Activated CD8-positive, alpha-beta T cell treated with anti-CD3 and anti-CD28 coated beads, Interleukin-2, amount 10 ng/mL, durations not matched to agents 7 days and 5 days (primary cell): ENCODE measurements at regions not wholly inside any gene's neighbourhood (a gene's known extent, or its start where the extent isn't known, plus 50 kb on each side); places are given as distances from the start of the nearest gene placed in this dataset.

Experiments used
- ATAC-seq: fragments of 150-1000 bp; cut with Tn5 transposase; one replicate; pipeline ENCODE4 v1.10.0; 2021; ENCODE audit warnings: moderate library complexity
- CTCF ChIA-PET: fragments of 350-600 bp; sonication (Branson Sonifier 250); formaldehyde crosslinking; loops from one replicate; lab custom pipeline; 2021; ENCODE audit warnings: antibody characterized with exemption; lab: Charles Lee
- POLR2A ChIA-PET: fragments of 350-600 bp; sonication (Branson Sonifier 250); formaldehyde crosslinking; loops from one replicate; lab custom pipeline; 2021; ENCODE audit warnings: antibody characterized with exemption; lab: Charles Lee
- DNase-seq: peaks from one replicate; pipeline ENCODE4 v3.0.0-alpha.2; 2020
- H3K27ac Mint-ChIP-seq: one replicate; pipeline ENCODE4 v1.8.0; 2021; ENCODE audit warnings: mild to moderate bottlenecking, mixed read lengths
- H3K27me3 Mint-ChIP-seq: one replicate; pipeline ENCODE4 v1.8.0; 2021; ENCODE audit warnings: low read depth, mixed read lengths
- H3K36me3 Mint-ChIP-seq: one replicate; pipeline ENCODE4 v1.8.0; 2021; ENCODE audit warnings: low read depth, mixed read lengths
- H3K4me1 Mint-ChIP-seq: one replicate; pipeline ENCODE4 v1.8.0; 2021; ENCODE audit warnings: low read depth, mixed read lengths
- H3K4me3 Mint-ChIP-seq: one replicate; pipeline ENCODE4 v1.8.0; 2021; ENCODE audit warnings: mild to moderate bottlenecking, mixed read lengths
- H3K9me3 Mint-ChIP-seq: one replicate; pipeline ENCODE4 v1.8.0; 2022; ENCODE audit warnings: mixed read lengths; ENCODE audit not compliant: insufficient read depth

DNA sequence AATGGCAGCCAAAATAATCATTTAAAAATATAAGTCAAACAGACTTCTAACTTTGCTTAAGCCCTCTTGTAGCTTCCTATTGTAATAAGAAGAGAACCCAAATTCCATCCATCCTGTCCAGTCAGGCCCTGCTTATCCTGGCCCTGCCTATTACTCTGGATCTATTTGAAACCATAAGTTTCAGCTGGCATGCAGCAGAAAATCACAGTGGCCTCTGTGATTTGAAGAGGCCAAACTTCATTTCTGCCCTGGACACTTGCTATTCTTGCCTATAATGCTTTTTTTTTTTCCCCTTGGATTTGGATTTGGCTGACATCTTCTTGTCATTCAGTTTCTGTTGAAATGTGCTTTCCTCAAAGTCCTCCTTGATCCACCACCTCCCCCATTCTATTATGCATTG is 642.8 kb downstream of the USP25 start:
- ATAC-seq (no peak), DNase-seq (no peak)
- Mint-ChIP-seq H3K4me3 (no peak overlapping the region), H3K27ac (no peak overlapping the region), H3K27me3 (no peaks in the 10 kb centered on the region), H3K9me3 (peaks cover 3% of the 10 kb centered on the region), H3K4me1 (no peaks in the 10 kb centered on the region), H3K36me3 (no peaks in the 10 kb centered on the region)
- CTCF ChIA-PET, result no interaction called here
- POLR2A ChIA-PET, result no interaction called here

DNA sequence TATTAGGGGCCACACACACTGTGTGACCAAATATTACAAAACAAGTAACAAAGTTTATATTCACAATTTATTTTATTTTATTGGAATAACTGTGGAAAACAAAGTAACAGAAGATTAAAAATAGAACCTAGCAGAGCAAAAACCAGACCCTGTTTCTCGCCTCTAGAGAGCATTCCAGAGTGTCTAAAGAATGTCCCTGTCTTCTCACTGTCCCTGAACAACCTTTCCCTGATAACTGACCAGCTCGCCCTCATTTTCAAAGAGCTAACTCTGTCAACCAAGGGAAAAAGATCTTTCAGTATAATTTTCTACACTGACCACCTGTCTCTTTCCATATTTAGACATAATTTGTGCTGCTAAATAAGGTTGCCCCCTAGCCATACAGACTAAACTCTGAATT is 646.9 kb downstream of the USP25 start:
- H3K9me3 Mint-ChIP-seq, result peaks cover 3% of the 10 kb centered on the region
- ATAC-seq (no peak), DNase-seq (no peak)
- H3K4me3 Mint-ChIP-seq, result no peak overlapping the region
- H3K4me1 Mint-ChIP-seq, result no peaks in the 10 kb centered on the region
- H3K36me3 Mint-ChIP-seq, result no peaks in the 10 kb centered on the region
- no peak overlapping the region for H3K27ac Mint-ChIP-seq
- ChIA-PET CTCF (no interaction called here), POLR2A (no interaction called here)
- H3K27me3 Mint-ChIP-seq, result no peaks in the 10 kb centered on the region

DNA sequence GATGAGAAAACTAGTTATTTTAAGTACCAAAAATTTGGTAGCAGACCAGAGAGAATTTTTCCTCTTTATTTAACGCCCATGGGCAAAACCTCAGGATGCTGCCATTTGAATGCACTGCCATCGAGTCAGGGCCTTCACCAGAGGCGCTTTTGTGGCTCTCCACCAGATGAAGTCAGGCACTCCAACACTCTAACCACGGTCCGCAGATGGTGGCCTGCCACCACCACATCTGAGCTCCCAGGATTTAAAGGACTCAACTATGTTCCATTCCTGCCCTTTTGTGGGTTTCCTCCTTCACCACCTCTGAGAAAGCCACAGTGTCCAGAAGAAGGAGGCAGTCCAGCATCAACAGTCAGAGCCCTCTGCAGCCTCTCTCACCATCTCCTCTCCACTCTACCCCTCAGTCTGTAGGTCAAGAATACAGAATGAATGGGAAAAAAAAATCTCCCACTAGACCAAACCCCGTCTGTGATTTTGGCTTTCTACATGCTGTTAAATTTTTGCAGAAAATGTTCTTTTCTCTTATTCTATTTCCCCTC is 647.4 kb downstream of the USP25 start:
- POLR2A ChIA-PET, result no interaction called here
- no peaks in the 10 kb centered on the region for H3K4me1 Mint-ChIP-seq
- ATAC-seq (no peak), DNase-seq (no peak)
- no peak overlapping the region for H3K27ac Mint-ChIP-seq
- H3K27me3 Mint-ChIP-seq, result no peaks in the 10 kb centered on the region
- peaks cover 1% of the 10 kb centered on the region for H3K9me3 Mint-ChIP-seq
- CTCF ChIA-PET, result no interaction called here
- H3K36me3 Mint-ChIP-seq, result no peaks in the 10 kb centered on the region
- no peak overlapping the region for H3K4me3 Mint-ChIP-seq

DNA sequence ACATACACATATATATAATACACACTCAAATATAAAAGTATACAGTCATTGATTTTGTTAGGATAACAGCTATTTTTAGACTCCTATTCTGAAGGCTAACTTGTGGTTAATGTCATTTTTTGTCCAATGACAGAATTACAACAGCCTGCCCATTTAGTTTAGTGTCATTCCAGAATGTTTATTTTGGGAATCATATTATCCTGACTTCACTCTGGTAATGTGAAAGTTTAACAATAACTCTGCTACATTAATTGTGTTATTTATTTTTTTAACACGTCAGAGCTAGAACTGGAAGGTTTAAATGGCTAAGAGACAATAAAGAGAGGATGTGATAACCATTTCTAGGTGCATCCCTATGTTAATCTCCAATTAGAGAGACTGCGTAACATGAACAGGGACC is 648.1 kb downstream of the USP25 start:
- ChIA-PET CTCF (no interaction called here), POLR2A (no interaction called here)
- DNase-seq (no peak), ATAC-seq (no peak)
- Mint-ChIP-seq H3K27ac (no peak overlapping the region), H3K9me3 (no peaks in the 10 kb centered on the region), H3K36me3 (no peaks in the 10 kb centered on the region), H3K4me3 (no peak overlapping the region), H3K27me3 (no peaks in the 10 kb centered on the region), H3K4me1 (no peaks in the 10 kb centered on the region)

DNA sequence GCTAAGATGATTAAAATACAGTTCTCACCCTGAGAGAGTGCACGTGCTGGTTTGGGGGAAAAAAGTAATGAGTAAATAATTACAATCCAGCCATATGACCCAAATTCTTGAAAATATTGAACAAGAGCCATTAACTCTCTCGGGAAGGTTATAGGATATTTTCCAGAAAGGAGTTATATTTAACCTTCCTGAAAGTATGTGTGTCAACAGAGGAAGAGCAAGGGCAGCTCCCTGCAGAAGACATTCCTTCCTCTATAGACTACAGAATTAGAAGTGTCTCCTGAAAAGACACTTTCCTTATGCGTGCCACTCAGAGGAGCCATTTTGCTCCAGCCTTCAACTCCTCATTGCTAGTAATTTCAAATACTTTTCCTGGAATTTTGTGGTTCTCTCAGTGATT is 648.7 kb downstream of the USP25 start:
- no peak overlapping the region for H3K27ac Mint-ChIP-seq
- H3K27me3 Mint-ChIP-seq, result no peaks in the 10 kb centered on the region
- ChIA-PET CTCF (no interaction called here), POLR2A (no interaction called here)
- no peaks in the 10 kb centered on the region for H3K9me3 Mint-ChIP-seq
- H3K36me3 Mint-ChIP-seq, result no peaks in the 10 kb centered on the region
- no peak overlapping the region for H3K4me3 Mint-ChIP-seq
- H3K4me1 Mint-ChIP-seq, result no peaks in the 10 kb centered on the region
- ATAC-seq, result no peak
- DNase-seq, result no peak

DNA sequence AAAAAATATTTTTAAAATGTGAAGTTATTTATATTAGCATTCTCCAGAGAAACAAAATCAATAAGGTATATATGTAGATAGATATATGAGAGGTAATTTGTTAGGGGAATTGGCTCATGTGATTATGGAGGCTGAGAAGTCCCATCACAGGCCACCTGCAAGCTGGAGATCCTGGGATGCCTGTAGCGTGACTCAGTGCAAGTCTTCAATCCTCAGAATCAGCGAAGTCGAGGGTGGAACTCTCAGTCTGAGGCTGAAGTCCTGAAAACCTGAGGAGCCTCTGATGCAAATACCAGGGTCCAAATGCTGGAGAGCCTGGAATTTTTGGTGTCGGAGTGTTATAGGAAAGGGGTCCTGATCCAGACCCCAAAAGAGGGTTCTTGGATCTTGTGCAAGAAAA is 658.5 kb downstream of the USP25 start:
- CTCF ChIA-PET, result no interaction called here
- Mint-ChIP-seq H3K36me3 (no peaks in the 10 kb centered on the region), H3K4me3 (no peak overlapping the region), H3K27me3 (no peaks in the 10 kb centered on the region), H3K9me3 (no peaks in the 10 kb centered on the region), H3K4me1 (no peaks in the 10 kb centered on the region), H3K27ac (no peak overlapping the region)
- POLR2A ChIA-PET, result no interaction called here
- ATAC-seq (no peak), DNase-seq (no peak)

DNA sequence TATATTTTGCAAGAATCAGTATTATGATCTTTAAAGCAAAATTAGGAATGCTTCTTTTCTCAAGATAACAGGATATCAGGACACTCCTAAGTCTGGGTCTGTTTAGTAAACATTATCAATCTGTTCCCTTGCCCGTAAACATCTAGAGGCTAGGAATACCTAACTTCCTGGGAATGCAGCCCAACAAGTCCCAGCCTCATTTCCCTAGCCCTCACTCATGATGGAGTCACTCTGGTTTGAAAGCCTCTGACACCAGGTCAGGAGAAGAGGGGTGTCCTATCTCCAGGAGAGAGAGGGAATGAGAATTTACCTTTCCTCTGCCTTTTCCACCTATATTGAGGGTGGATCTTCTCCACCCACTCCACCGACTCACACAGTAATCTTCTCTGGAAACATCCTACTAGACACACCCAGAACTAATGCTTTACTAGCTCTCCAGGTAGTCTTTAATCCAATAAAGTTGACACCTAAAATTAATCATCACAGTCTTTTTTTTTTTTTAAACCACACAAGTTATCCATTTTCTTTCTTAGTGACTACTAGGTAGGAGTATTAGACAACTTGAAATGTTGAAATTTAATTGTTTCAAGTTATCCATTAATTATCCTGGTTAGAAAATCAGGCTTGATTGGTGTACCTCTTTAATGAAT is 659.3 kb downstream of the USP25 start:
- POLR2A ChIA-PET, result no interaction called here
- Mint-ChIP-seq H3K27me3 (no peaks in the 10 kb centered on the region), H3K9me3 (no peaks in the 10 kb centered on the region), H3K27ac (no peak overlapping the region), H3K4me1 (no peaks in the 10 kb centered on the region), H3K36me3 (no peaks in the 10 kb centered on the region), H3K4me3 (no peak overlapping the region)
- ATAC-seq (no peak), DNase-seq (no peak)
- CTCF ChIA-PET, result no interaction called here

DNA sequence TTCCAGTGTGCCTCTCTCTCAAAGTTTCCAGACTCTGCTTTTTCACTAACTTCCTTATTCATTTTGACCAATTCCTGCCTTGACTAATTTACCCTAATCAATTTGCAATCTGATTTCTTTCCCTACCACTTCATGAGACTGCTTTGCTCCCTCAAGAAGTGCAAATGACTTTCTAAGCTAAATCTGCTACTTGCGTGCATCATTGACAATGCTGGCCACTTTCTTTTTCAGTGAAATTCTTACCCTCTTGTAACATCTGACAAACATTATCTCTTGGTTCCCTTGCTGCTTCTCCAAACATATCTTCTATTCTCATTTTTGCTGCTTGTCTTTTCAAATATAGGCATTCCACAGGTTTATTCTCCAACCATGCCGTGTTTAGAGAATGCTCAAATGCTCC is 659.9 kb downstream of the USP25 start:
- DNase-seq, result no peak
- Mint-ChIP-seq H3K27me3 (no peaks in the 10 kb centered on the region), H3K4me3 (no peak overlapping the region), H3K4me1 (no peaks in the 10 kb centered on the region), H3K9me3 (no peaks in the 10 kb centered on the region), H3K36me3 (no peaks in the 10 kb centered on the region), H3K27ac (no peak overlapping the region)
- CTCF ChIA-PET, result no interaction called here
- ATAC-seq, result no peak
- POLR2A ChIA-PET, result no interaction called here

DNA sequence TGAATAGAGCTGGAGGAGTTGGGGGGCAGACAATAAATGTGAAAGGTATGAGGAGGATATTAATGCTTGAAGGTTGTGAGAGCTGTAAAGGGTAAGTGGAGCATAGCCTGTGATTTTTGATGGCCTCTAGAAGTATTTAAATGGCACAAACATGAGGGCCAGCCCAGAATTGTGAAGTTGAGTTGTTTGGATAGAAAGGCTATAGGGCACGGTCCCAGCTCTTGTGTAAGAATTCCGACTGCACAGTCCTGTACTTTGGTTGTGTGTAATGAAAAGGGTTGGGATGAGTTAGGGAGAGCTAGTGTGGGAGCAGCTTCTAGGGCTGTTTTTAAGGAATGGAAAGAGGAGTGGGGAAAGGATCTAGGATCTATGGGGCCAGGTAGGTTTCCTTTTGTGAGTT is 665.5 kb downstream of the USP25 start:
- no peaks in the 10 kb centered on the region for H3K27me3 Mint-ChIP-seq
- no peak overlapping the region for H3K4me3 Mint-ChIP-seq
- DNase-seq (no peak), ATAC-seq (no peak)
- H3K36me3 Mint-ChIP-seq, result no peaks in the 10 kb centered on the region
- ChIA-PET POLR2A (no interaction called here), CTCF (no interaction called here)
- no peaks in the 10 kb centered on the region for H3K4me1 Mint-ChIP-seq
- H3K27ac Mint-ChIP-seq, result no peak overlapping the region
- no peaks in the 10 kb centered on the region for H3K9me3 Mint-ChIP-seq

DNA sequence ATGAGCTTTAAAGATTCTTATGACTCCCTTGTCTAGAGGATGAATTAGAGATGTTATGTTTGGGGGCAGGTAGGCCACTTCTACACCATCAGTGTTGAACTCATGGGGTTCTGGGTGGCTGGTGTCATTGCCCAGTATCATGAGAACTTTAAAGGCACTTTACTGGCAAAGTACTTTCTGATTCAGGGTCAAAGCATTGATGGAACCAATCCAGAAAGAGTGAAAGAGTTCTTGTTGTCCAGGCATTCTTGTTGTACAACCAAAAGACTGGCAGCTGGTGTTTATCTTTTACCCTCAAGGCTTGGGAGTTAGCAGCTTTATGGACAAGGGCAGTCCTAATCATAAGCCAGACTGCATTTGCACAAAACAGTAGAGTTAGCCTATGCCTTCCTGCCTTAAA is 673.0 kb downstream of the USP25 start:
- no peak for DNase-seq
- Mint-ChIP-seq H3K4me1 (no peaks in the 10 kb centered on the region), H3K9me3 (peaks cover 3% of the 10 kb centered on the region), H3K27ac (no peak overlapping the region), H3K4me3 (no peak overlapping the region), H3K27me3 (no peaks in the 10 kb centered on the region), H3K36me3 (no peaks in the 10 kb centered on the region)
- CTCF ChIA-PET, result no interaction called here
- ATAC-seq, result no peak
- POLR2A ChIA-PET, result no interaction called here

DNA sequence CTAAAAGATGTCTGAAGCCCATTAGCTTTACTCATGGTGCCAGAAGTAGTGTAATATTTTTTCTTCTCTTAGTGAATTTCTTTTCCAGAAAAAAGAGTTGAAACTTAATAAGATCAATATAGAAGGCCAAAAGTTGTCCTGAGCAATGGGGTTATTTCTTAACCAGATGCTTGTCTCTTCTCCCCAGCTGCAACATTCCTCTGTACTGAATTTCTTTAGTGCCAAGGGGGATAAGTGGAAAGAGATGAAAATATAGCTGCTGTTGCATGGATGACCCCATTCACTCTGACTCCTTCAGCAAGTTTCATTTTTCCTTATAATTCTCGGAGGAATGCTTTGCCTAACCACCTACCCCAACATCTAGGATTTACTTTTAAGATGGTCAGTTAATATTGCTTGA is 675.0 kb downstream of the USP25 start:
- no peaks in the 10 kb centered on the region for H3K4me1 Mint-ChIP-seq
- no peak for ATAC-seq
- no peaks in the 10 kb centered on the region for H3K27me3 Mint-ChIP-seq
- no peak overlapping the region for H3K27ac Mint-ChIP-seq
- ChIA-PET CTCF (no interaction called here), POLR2A (no interaction called here)
- H3K36me3 Mint-ChIP-seq, result no peaks in the 10 kb centered on the region
- H3K9me3 Mint-ChIP-seq, result peaks cover 3% of the 10 kb centered on the region
- no peak overlapping the region for H3K4me3 Mint-ChIP-seq
- no peak for DNase-seq

DNA sequence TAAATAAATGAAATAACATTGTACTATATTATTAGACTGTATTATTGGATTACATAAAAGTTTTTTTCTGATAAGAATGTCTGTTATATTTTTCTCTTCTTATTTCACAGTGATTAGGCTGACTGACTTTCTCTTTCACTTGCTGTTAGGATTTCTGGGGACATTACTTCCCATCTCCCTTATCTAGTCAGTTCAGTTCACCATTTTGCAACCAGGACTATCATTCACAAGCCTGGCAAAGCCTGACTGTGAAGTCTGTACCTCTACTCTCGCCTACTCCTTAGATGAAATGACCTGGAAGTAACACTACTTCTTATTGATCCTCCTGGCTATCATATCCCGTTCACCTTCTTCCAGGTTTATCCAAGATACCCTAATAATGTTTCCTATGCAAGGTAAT is 676.6 kb downstream of the USP25 start:
- Mint-ChIP-seq H3K36me3 (no peaks in the 10 kb centered on the region), H3K4me1 (no peaks in the 10 kb centered on the region), H3K27ac (no peak overlapping the region), H3K27me3 (no peaks in the 10 kb centered on the region), H3K4me3 (no peak overlapping the region), H3K9me3 (peaks cover 3% of the 10 kb centered on the region)
- DNase-seq, result no peak
- POLR2A ChIA-PET, result no interaction called here
- CTCF ChIA-PET, result no interaction called here
- no peak for ATAC-seq
